Activated T-helper 1 cell treated with anti-CD3 and anti-CD28 coated beads, Interleukin-12 subunit alpha, Interleukin-12 subunit beta, Interleukin-2, Interleukin-4 antibody, amounts not matched to agents 30 ng/mL and 10 ng/mL and 1 ng/mL, durations not matched to agents 14 hours and 24 hours and 36 hours (primary cell): ENCODE measurements at regions not wholly inside any gene's neighbourhood (a gene's known extent, or its start where the extent isn't known, plus 50 kb on each side); places are given as distances from the start of the nearest gene placed in this dataset.

ENCODE experiments used
- DNase-seq: peaks from one replicate; pipeline ENCODE4 v3.0.0; 2021; ENCODE audit warnings: low spot score
- H3K27ac Mint-ChIP-seq: one replicate; pipeline ENCODE4 v1.8.0; 2021; ENCODE audit warnings: mild to moderate bottlenecking, mixed read lengths
- H3K27me3 Mint-ChIP-seq: one replicate; pipeline ENCODE4 v1.8.0; 2022; ENCODE audit warnings: mild to moderate bottlenecking, moderate library complexity, mixed read lengths; ENCODE audit not compliant: insufficient read depth
- H3K36me3 Mint-ChIP-seq: one replicate; pipeline ENCODE4 v1.8.0; 2021; ENCODE audit warnings: low read depth, mixed read lengths
- H3K4me1 Mint-ChIP-seq: one replicate; pipeline ENCODE4 v1.8.0; 2021; ENCODE audit warnings: low read depth, mixed read lengths
- H3K4me3 Mint-ChIP-seq: one replicate; pipeline ENCODE4 v1.8.0; 2021; ENCODE audit warnings: mild to moderate bottlenecking, moderate library complexity, mixed read lengths
- H3K9me3 Mint-ChIP-seq: one replicate; pipeline ENCODE4 v1.8.0; 2021; ENCODE audit warnings: mixed read lengths
- intact Hi-C: fragments of 100-400 bp; cut with micrococcal nuclease; formaldehyde crosslinking; loops from one replicate; pipeline ENCODE4 v1.15.1; 2024

DNA sequence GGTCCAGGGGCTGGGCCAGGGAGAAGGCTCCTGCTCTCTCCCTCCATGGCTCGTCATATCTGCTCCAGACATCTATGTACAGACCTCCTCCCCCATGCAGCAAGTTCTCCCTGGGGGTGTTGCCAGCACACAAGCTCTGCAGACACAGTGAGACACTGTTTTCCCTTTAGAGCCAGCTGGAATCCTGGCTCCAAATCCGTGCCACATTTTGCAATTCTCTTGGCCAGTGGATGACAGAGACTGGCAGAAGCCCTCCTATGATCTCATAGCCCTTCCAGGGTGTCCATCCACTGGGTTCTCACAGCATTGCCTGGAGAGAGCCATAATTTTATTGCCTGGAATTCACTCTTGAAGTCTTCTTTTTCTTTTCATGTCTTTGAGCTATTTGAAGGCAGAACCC, 203.9 kb downstream of the TLE3 start:
- peaks cover 10% of the 10 kb centered on the region for H3K9me3 Mint-ChIP-seq
- no peak for DNase-seq
- no peak overlapping the region for H3K4me3 Mint-ChIP-seq
- peaks cover 25% of the 10 kb centered on the region for H3K27me3 Mint-ChIP-seq
- H3K27ac Mint-ChIP-seq = no peak overlapping the region
- intact Hi-C loops = no loop called here
- H3K36me3 Mint-ChIP-seq = no peaks in the 10 kb centered on the region
- H3K4me1 Mint-ChIP-seq = no peaks in the 10 kb centered on the region

- Mint-ChIP-seq H3K4me1 (no peaks in the 10 kb centered on the region), H3K9me3 (peaks cover 9% of the 10 kb centered on the region), H3K27ac (no peak overlapping the region), H3K4me3 (no peak overlapping the region), H3K27me3 (peaks cover 22% of the 10 kb centered on the region), H3K36me3 (no peaks in the 10 kb centered on the region)
- DNase-seq = no peak
- intact Hi-C loops = no loop called here
Observed at GRCh38 chr15:69895202-69895601, 202.5 kb downstream of the TLE3 start.

GRCh38 chr15:69896606-69897005, 201.1 kb downstream of the TLE3 start:
- peaks cover 6% of the 10 kb centered on the region for H3K9me3 Mint-ChIP-seq
- intact Hi-C loops = no loop called here
- peaks cover 20% of the 10 kb centered on the region for H3K27me3 Mint-ChIP-seq
- H3K4me3 Mint-ChIP-seq = no peak overlapping the region
- no peak overlapping the region for H3K27ac Mint-ChIP-seq
- H3K36me3 Mint-ChIP-seq = no peaks in the 10 kb centered on the region
- H3K4me1 Mint-ChIP-seq = no peaks in the 10 kb centered on the region
- no peak for DNase-seq

- DNase-seq = no peak
- Mint-ChIP-seq H3K27ac (no peak overlapping the region), H3K4me3 (no peak overlapping the region), H3K9me3 (peaks cover 6% of the 10 kb centered on the region), H3K36me3 (no peaks in the 10 kb centered on the region), H3K27me3 (peaks cover 20% of the 10 kb centered on the region), H3K4me1 (no peaks in the 10 kb centered on the region)
- intact Hi-C loops = no loop called here
Observed at GRCh38 chr15:69897061-69897460, 200.7 kb downstream of the TLE3 start.

DNA sequence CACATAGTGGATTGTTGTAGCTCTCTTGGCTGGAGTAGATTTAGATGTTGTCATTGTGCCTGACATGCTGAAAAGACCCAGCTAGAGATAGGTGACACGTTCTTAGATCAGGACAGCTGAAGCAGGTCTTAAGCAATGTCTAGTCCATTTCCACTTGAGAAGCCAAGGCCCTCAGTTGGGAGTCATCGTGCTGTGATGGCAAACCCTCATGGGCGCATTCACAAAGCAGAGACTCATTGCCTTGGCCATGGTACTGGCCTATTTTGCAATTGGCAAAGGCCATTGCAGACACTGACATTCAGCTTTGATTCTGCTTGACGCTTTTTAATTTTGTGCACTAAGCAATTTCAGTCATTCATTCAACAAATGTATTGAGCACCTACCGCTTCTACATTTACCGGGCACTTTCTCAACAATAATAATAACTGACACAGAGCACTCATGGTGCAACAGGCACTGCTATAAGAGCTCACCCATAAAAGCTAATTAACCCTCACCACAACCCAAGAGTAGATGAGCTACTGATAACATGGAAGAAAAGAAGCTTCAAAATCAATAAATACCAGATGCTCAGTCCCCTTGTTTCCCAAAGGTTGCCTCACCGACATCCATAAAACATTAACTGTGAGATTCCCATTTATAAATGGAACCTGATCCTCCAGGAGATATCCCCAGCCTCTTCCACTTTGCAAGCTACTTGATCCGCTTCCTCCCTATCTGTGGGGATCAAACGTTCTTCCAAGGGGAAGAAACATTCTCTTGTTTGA, 200.1 kb downstream of the TLE3 start:
- no peaks in the 10 kb centered on the region for H3K4me1 Mint-ChIP-seq
- peaks cover 6% of the 10 kb centered on the region for H3K9me3 Mint-ChIP-seq
- H3K27ac Mint-ChIP-seq = no peak overlapping the region
- H3K27me3 Mint-ChIP-seq = peaks cover 20% of the 10 kb centered on the region
- H3K36me3 Mint-ChIP-seq = no peaks in the 10 kb centered on the region
- no peak for DNase-seq
- H3K4me3 Mint-ChIP-seq = no peak overlapping the region
- intact Hi-C loops = no loop called here

DNA sequence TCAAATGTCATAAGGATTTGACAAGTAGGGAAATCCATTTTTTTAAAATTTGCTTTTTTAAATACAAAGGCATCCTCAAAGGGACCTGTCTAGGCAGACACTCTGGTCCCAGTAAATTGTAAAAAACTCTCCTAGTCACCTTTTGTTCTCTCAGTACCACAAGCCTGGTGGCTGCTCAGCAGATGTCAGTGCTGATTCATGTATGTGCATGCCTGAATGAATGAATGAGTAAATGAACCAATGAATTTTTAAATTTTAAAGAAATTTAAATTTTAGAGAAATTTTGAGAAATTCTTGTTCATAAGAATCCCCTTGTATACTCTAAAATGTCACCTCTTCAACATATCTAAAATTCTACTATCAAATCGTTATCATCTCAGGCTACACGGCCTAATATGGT, 199.5 kb downstream of the TLE3 start:
- Mint-ChIP-seq H3K27ac (no peak overlapping the region), H3K4me3 (no peak overlapping the region), H3K36me3 (no peaks in the 10 kb centered on the region), H3K4me1 (no peaks in the 10 kb centered on the region), H3K9me3 (peaks cover 6% of the 10 kb centered on the region), H3K27me3 (peaks cover 20% of the 10 kb centered on the region)
- intact Hi-C loops = no loop called here
- DNase-seq = no peak

- no peaks in the 10 kb centered on the region for H3K36me3 Mint-ChIP-seq
- H3K27me3 Mint-ChIP-seq = no peaks in the 10 kb centered on the region
- H3K4me1 Mint-ChIP-seq = no peaks in the 10 kb centered on the region
- H3K27ac Mint-ChIP-seq = no peak overlapping the region
- no peaks in the 10 kb centered on the region for H3K9me3 Mint-ChIP-seq
- no peak for DNase-seq
- intact Hi-C loops = no loop called here
- no peak overlapping the region for H3K4me3 Mint-ChIP-seq
Observed at GRCh38 chr15:69902414-69903062, 195.2 kb downstream of the TLE3 start.

GRCh38 chr15:69903470-69904469, 193.9 kb downstream of the TLE3 start:
- Mint-ChIP-seq H3K4me1 (no peaks in the 10 kb centered on the region), H3K27me3 (no peaks in the 10 kb centered on the region), H3K4me3 (no peak overlapping the region), H3K27ac (no peak overlapping the region), H3K36me3 (no peaks in the 10 kb centered on the region), H3K9me3 (no peaks in the 10 kb centered on the region)
- intact Hi-C loops = no loop called here
- no peak for DNase-seq

GRCh38 chr15:69906256-69907185, 191.2 kb downstream of the TLE3 start:
- H3K27ac Mint-ChIP-seq = no peak overlapping the region
- intact Hi-C loops = no loop called here
- peaks cover 6% of the 10 kb centered on the region for H3K9me3 Mint-ChIP-seq
- no peak overlapping the region for H3K4me3 Mint-ChIP-seq
- H3K36me3 Mint-ChIP-seq = peaks cover 2% of the 10 kb centered on the region
- H3K4me1 Mint-ChIP-seq = no peaks in the 10 kb centered on the region
- no peak for DNase-seq
- H3K27me3 Mint-ChIP-seq = no peaks in the 10 kb centered on the region

- peaks cover 2% of the 10 kb centered on the region for H3K36me3 Mint-ChIP-seq
- H3K4me1 Mint-ChIP-seq = no peaks in the 10 kb centered on the region
- H3K4me3 Mint-ChIP-seq = no peak overlapping the region
- peaks cover 6% of the 10 kb centered on the region for H3K9me3 Mint-ChIP-seq
- no peak overlapping the region for H3K27ac Mint-ChIP-seq
- intact Hi-C loops = no loop called here
- no peaks in the 10 kb centered on the region for H3K27me3 Mint-ChIP-seq
- DNase-seq = no peak
Observed at GRCh38 chr15:69908060-69908459, 189.7 kb downstream of the TLE3 start.

GRCh38 chr15:69908590-69909420, 188.9 kb downstream of the TLE3 start:
- DNase-seq = no peak
- H3K9me3 Mint-ChIP-seq = peaks cover 6% of the 10 kb centered on the region
- intact Hi-C loops = no loop called here
- H3K27ac Mint-ChIP-seq = no peak overlapping the region
- no peaks in the 10 kb centered on the region for H3K27me3 Mint-ChIP-seq
- H3K4me3 Mint-ChIP-seq = no peak overlapping the region
- no peaks in the 10 kb centered on the region for H3K4me1 Mint-ChIP-seq
- H3K36me3 Mint-ChIP-seq = peaks cover 2% of the 10 kb centered on the region
